Kidney (tissue), 13 donors: ENCODE measurements at regions not wholly inside any gene's neighbourhood (a gene's known extent, or its start where the extent isn't known, plus 50 kb on each side); places are given as distances from the start of the nearest gene placed in this dataset.

ENCODE experiments used
- DNase-seq, 5 donors: peaks; one replicate each; pipeline ENCODE4 v3.0.0-alpha.2; 2013 to 2020
- FAIRE-seq: peaks from 2 replicates; lab custom pipeline; 2012; peaks lifted over from hg19 to GRCh38; lab: Jason Lieb, UNC
- H3K27ac ChIP-seq, 2 donors: one replicate each; pipeline ENCODE4 v1.7.0; 2013; ENCODE audit warnings: low read depth in 2 of 2, low read length in 2 of 2, inconsistent platforms in 1 of 2
- H3K27me3 ChIP-seq: one replicate; pipeline ENCODE4 v1.7.1; 2013; ENCODE audit warnings: low read length, inconsistent platforms; ENCODE audit not compliant: control insufficient read depth, insufficient read depth
- H3K36me3 ChIP-seq, 3 donors: one replicate each; pipeline versions ENCODE4 v1.7.0 to v1.7.1; 2013; ENCODE audit warnings: low read length in 3 of 3, control low read depth in 1 of 3, inconsistent platforms in 1 of 3; ENCODE audit not compliant: insufficient read depth in 3 of 3, control insufficient read depth in 2 of 3
- H3K4me1 ChIP-seq, 3 donors: one replicate each; pipeline versions ENCODE4 v1.7.0 to v1.7.1; 2013; ENCODE audit warnings: low read length in 3 of 3, inconsistent platforms in 1 of 3, low read depth in 1 of 3; ENCODE audit not compliant: control insufficient read depth in 2 of 3, insufficient read depth in 2 of 3
- H3K4me3 ChIP-seq, 3 donors: one replicate each; pipeline versions ENCODE4 v1.7.0 to v1.8.1; 2013; ENCODE audit warnings: low read length in 3 of 3, control low read depth in 1 of 3, inconsistent platforms in 1 of 3
- H3K9ac ChIP-seq, 3 donors: one replicate each; pipeline versions ENCODE4 v1.7.0 to v1.7.1; 2013; ENCODE audit warnings: low read length in 3 of 3, control low read depth in 1 of 3, inconsistent platforms in 1 of 3
- H3K9me3 ChIP-seq, 3 donors: one replicate each; pipeline versions ENCODE4 v1.7.0 to v1.7.1; 2013; ENCODE audit warnings: low read length in 3 of 3, control low read depth in 1 of 3, inconsistent platforms in 1 of 3; ENCODE audit not compliant: control insufficient read depth in 2 of 3, insufficient read depth in 1 of 3
- intact Hi-C: fragments of 100-400 bp; cut with DNase I; formaldehyde crosslinking; loops from one replicate; pipeline ENCODE4 v1.11.1; 2022
- TF ChIP-seq, protein P1 (sequence below): IDR thresholded peaks from 3 replicates; pipeline ENCODE4 v1.5.1; 2012; ENCODE audit warnings: mild to moderate bottlenecking, moderate library complexity, borderline replicate concordance; ENCODE audit not compliant: insufficient read depth; ENCODE audit errors: extremely low read depth
- donor health status: control.
- donor health status: control.
- donor health status: control.
- donor health status: control.
- donor health status: control.
- donor health status: DM: yes; HTN: yes; CAD: no.
- donor health status: Normal renal cell carcinoma (clear cell type).

DNA sequence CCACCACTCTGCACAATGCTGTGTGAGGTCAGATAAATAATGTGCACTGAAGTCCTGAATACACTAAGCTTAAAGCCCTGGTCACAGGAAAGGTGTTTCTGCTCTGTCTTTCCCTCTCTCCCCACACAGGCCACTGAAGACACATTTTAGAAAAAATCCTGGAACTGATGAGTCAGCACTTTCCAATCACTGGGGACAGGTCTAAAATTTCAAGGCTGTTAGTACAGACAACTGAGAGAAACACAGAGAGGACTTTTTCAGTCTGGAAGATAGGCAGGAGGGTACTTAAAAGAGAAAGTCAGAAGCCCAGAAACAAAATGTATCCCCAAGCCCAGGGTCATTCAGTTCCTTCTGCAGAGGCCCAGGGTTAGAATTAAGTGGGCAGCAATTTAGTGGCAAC lies 333.9 kb upstream of the CCDC196 start:
- H3K27ac ChIP-seq: no peak overlapping the region
- intact Hi-C loops: no loop called here
- no peak overlapping the region for H3K4me3 ChIP-seq
- TF ChIP-seq, protein P1, sequence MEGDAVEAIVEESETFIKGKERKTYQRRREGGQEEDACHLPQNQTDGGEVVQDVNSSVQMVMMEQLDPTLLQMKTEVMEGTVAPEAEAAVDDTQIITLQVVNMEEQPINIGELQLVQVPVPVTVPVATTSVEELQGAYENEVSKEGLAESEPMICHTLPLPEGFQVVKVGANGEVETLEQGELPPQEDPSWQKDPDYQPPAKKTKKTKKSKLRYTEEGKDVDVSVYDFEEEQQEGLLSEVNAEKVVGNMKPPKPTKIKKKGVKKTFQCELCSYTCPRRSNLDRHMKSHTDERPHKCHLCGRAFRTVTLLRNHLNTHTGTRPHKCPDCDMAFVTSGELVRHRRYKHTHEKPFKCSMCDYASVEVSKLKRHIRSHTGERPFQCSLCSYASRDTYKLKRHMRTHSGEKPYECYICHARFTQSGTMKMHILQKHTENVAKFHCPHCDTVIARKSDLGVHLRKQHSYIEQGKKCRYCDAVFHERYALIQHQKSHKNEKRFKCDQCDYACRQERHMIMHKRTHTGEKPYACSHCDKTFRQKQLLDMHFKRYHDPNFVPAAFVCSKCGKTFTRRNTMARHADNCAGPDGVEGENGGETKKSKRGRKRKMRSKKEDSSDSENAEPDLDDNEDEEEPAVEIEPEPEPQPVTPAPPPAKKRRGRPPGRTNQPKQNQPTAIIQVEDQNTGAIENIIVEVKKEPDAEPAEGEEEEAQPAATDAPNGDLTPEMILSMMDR: no peak
- H3K4me1 ChIP-seq: no peaks in the 10 kb centered on the region
- H3K9me3 ChIP-seq: peaks cover 0 to 3% (median 0%) of the 10 kb centered on the region in 3 donors
- FAIRE-seq: no peak
- no peaks in the 10 kb centered on the region for H3K36me3 ChIP-seq
- H3K27me3 ChIP-seq: no peaks in the 10 kb centered on the region
- peak in 2 of 5 donors; percentile 60 to 62 for DNase-seq
- no peak overlapping the region for H3K9ac ChIP-seq

DNA sequence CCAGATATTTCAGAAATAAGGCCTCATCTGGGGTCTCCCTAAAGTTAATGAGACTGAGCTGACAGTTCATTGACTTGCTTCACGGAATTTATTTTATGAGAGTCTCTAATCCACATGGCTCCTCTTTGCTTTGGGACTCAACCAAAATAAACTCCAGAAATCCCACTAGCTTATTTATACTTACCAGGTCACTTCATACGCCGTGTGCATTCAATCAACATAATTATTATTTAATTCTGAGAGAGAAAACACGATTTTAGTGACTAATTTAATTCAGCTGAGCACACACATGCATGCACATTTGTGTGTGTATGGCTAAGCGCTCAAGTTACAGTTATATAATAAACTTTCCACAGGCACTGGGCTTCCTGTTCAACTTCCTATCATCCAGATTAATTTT lies 333.4 kb upstream of the CCDC196 start:
- Histone ChIP-seq H3K4me1 (no peaks in the 10 kb centered on the region), H3K27me3 (no peaks in the 10 kb centered on the region), H3K27ac (no peak overlapping the region), H3K4me3 (no peak overlapping the region), H3K36me3 (no peaks in the 10 kb centered on the region), H3K9ac (no peak overlapping the region), H3K9me3 (peaks cover 0 to 3% (median 0%) of the 10 kb centered on the region in 3 donors)
- TF ChIP-seq, protein P1: no peak
- intact Hi-C loops: no loop called here
- DNase-seq: peak in 2 of 5 donors; percentile 62 to 88
- FAIRE-seq: no peak

DNA sequence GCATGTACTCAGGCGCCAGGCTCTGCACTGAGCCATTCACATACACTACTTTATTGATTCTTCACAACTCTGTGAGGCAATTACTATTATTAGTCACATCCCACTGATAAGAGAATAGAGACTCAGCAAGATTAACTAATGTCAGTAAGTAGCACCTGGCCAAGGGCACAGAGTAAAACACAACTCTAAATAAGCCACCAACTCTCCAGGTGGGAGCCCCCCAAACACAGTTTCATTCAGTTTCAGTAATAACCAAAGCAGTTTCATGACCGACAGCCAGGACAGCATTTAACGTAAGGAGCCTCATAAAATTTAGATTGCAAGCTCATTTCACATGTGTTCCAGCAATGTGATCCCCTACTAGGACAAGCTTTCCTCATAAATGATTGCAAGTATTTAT lies 323.1 kb upstream of the CCDC196 start:
- no peak for FAIRE-seq
- intact Hi-C loops: no loop called here

More for the DNA sequence above, 323.1 kb upstream of the CCDC196 start:
- DNase-seq: no peak
- H3K27me3 ChIP-seq: no peaks in the 10 kb centered on the region
- no peak overlapping the region for H3K4me3 ChIP-seq
- no peaks in the 10 kb centered on the region for H3K9me3 ChIP-seq
- no peak overlapping the region for H3K9ac ChIP-seq
- H3K27ac ChIP-seq: no peak overlapping the region
- TF ChIP-seq, protein P1: no peak
- H3K36me3 ChIP-seq: no peaks in the 10 kb centered on the region
- H3K4me1 ChIP-seq: no peaks in the 10 kb centered on the region
